Stimulated activated naive B cell treated with anti-CD40 and anti-IgM and Interleukin-4, amounts not matched to agents 10 μg/mL and 1 μg/mL and 100 μg/mL, for 72 hours (primary cell): ENCODE measurements at regions not wholly inside any gene's neighbourhood (a gene's known extent, or its start where the extent isn't known, plus 50 kb on each side); places are given as distances from the start of the nearest gene placed in this dataset.

Experiments used
- ATAC-seq, 2 donors: fragments of 150-1000 bp; cut with Tn5 transposase; replicated peaks; 2 replicates each; pipeline ENCODE4 v1.10.0; 2021; ENCODE audit warnings: moderate library complexity in 1 of 2
- DNase-seq: peaks from one replicate; pipeline ENCODE4 v3.0.0; 2021
- H3K27ac Mint-ChIP-seq: one replicate; pipeline ENCODE4 v1.8.0; 2022; ENCODE audit warnings: mild to moderate bottlenecking, mixed read lengths
- H3K27me3 Mint-ChIP-seq, 2 donors: one replicate each; pipeline ENCODE4 v1.8.0; 2022; ENCODE audit warnings: mixed read lengths in 2 of 2
- H3K36me3 Mint-ChIP-seq, 2 donors: one replicate each; pipeline ENCODE4 v1.8.0; 2022; ENCODE audit warnings: mixed read lengths in 2 of 2, mild to moderate bottlenecking in 1 of 2
- H3K4me1 Mint-ChIP-seq, 2 donors: one replicate each; pipeline ENCODE4 v1.8.0; 2022; ENCODE audit warnings: mixed read lengths in 2 of 2, mild to moderate bottlenecking in 1 of 2
- H3K4me3 Mint-ChIP-seq, 2 donors: one replicate each; pipeline ENCODE4 v1.8.0; 2022; ENCODE audit warnings: mild to moderate bottlenecking in 2 of 2, mixed read lengths in 2 of 2, moderate library complexity in 1 of 2
- H3K9me3 Mint-ChIP-seq, 2 donors: one replicate each; pipeline ENCODE4 v1.8.0; 2022; ENCODE audit warnings: mixed read lengths in 2 of 2, mild to moderate bottlenecking in 1 of 2

DNA sequence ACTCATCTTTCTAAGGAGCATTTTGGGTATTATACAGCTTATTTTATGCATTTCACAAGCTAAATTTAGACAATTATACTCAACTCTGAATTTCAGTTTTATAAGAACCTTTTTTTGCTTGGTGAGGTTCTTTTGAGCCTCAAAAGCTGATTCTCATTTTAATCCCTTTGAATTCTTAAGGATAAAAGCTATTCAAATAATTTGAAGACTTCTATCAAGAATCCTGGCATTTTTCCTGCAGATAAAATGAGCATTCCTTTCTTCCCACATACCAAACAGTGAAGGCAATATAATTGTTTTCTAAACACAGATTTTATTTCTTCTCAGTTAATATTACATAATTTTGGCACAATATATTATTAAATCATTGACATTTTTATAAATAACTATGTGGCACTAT lies 118.4 kb upstream of the GPM6A start:
- DNase-seq (no peak), ATAC-seq (no peak)
- Mint-ChIP-seq H3K27ac (no peak overlapping the region), H3K9me3 (no peaks in the 10 kb centered on the region), H3K27me3 (no peaks in the 10 kb centered on the region), H3K4me1 (no peaks in the 10 kb centered on the region), H3K36me3 (no peaks in the 10 kb centered on the region), H3K4me3 (no peak overlapping the region)

DNA sequence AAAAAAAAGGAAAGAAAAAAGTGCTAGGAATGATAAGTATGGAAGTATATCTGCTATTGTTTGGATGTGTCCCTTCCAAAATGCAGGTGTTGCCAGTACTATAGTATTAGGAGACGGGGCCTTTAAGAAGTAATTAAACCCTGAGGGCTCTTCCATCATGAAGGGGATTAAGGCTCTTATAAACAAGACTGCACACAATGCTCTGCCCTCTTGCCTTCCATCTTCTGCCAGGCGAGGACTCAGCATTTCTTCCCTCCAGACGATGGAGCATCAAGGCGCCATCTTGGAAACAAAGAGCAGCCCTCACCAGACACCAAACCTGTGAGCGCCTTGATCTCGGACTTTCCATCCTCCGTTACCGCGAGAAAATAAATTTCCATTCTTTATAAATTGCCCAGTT lies 120.1 kb upstream of the GPM6A start:
- DNase-seq = no peak
- H3K9me3 Mint-ChIP-seq = no peaks in the 10 kb centered on the region
- H3K27me3 Mint-ChIP-seq = no peaks in the 10 kb centered on the region
- no peak for ATAC-seq
- H3K27ac Mint-ChIP-seq = no peak overlapping the region
- no peaks in the 10 kb centered on the region for H3K36me3 Mint-ChIP-seq
- no peaks in the 10 kb centered on the region for H3K4me1 Mint-ChIP-seq
- H3K4me3 Mint-ChIP-seq = no peak overlapping the region

DNA sequence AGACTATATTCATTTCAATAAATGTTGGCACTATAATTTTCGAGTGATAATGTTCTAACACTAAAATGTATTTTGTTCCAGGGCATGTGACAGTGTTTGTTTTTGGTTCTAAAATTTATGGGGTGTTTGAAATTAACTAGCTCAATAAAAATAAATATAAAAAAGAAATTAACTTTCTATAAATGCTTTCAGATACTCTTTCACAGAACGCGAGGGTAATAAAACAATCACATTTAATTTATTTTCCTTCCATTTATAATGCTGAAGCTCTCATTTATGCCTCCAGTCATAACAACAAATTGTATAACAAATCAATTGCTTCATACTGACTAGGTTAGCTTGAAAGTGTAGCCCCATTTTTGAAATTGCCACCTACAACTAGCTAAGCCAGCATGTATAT lies 122.4 kb upstream of the GPM6A start:
- H3K36me3 Mint-ChIP-seq = no peaks in the 10 kb centered on the region
- DNase-seq = no peak
- H3K4me1 Mint-ChIP-seq = no peaks in the 10 kb centered on the region
- no peak overlapping the region for H3K27ac Mint-ChIP-seq
- H3K27me3 Mint-ChIP-seq = no peaks in the 10 kb centered on the region
- H3K4me3 Mint-ChIP-seq = no peak overlapping the region
- no peaks in the 10 kb centered on the region for H3K9me3 Mint-ChIP-seq
- ATAC-seq = no peak

DNA sequence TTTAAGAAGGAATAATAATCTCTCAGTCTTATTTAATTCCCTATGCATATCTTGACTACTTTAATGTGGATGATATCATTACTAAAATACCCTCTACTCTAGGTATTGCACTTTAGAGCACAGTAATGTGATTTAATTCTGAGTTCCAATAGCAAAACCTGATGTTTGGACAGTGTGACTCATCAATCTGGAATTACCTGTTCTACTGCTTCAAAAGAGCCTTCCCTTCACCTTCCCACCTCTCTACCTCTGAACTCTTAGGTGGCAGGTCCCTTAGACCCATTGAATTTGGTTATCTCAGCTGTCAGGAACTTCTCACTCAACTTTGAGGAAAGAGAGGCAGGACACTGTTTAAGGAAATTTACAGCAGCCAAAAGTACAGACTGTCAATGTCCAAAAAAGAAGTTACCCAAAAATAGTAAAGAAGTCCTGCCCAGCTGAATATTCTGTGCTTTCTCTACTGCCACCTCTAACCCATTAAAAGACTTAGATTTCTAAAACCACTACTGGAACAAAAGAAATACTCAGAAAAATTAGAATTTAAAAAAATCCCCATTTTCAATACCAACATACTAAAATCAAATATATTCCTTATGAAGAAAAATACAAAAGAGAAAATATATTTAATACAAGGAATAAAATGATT lies 123.1 kb upstream of the GPM6A start:
- Mint-ChIP-seq H3K36me3 (no peaks in the 10 kb centered on the region), H3K27ac (no peak overlapping the region), H3K27me3 (no peaks in the 10 kb centered on the region), H3K9me3 (no peaks in the 10 kb centered on the region), H3K4me3 (no peak overlapping the region), H3K4me1 (no peaks in the 10 kb centered on the region)
- DNase-seq (no peak), ATAC-seq (no peak)

DNA sequence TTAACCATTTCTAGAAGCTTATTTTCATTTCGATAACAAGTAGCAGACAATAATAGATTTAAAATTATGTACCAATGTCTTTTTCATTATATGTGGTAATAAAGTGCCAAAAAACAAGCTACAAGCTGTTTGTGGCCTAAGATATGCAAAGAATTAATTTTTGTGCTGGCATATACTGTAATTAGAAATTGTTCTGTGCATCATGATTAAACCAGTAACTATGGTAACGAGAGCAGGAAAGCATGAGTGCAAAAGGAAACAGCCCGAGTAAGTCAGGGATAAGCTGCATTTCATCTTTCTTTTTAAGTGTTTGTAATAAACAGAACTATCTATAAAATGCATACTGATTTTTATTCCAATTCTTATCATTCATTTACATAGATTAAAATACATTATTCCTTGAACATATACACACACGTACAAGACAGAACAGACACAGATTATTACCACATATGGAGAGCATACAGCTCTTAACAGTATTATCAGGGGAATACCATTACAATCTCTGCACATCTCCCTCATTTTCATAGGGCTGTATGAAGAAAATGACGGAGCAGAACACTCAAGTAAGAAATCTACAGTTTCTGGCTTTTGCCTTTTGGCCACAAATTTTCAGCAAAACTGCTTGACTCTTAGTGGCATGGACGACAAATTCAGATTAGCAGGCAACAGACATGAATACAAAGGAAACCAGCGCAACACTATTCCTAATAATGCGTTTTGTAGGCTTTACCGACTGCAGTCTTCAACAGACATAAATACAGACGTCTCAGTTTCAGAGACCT lies 121.3 kb upstream of the WDR17 start:
- no peaks in the 10 kb centered on the region for H3K36me3 Mint-ChIP-seq
- DNase-seq = no peak
- peaks cover 0 to 4% of the 10 kb centered on the region in 2 donors for H3K27me3 Mint-ChIP-seq
- H3K4me3 Mint-ChIP-seq = no peak overlapping the region
- no peaks in the 10 kb centered on the region for H3K9me3 Mint-ChIP-seq
- peaks cover 5% of the 10 kb centered on the region in 2 donors for H3K4me1 Mint-ChIP-seq
- H3K27ac Mint-ChIP-seq = no peak overlapping the region
- no peak for ATAC-seq

DNA sequence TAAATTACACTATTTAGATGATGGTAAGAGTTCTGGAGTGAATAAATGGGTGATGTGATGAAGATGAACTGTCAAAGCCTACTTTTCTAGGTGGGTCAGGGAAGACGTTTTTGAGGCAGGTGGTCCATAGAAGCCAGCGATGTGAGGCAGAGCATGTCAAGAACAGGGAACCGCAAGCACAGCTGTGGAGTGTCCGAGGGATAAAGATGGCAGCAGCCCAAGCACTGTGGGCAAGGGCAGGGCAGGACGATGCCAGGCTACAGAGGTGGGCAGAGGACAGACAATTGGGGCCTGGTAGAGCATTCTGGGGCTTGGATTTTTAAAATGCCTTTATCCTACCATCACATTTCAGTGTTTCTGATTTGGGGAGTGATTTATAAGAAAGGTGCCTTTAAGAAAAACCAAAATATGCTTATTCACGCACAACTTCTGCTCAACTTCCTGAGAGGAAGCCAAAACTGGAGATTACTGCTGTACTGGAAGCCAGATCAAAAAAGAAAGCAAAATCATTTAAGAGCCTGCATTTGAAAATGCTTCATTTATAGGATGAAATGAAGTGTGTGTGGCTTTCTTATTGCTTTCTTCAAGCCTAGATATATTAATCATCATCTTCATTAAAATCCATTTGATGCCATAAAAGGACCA lies 119.0 kb upstream of the WDR17 start:
- no peaks in the 10 kb centered on the region for H3K9me3 Mint-ChIP-seq
- H3K27me3 Mint-ChIP-seq = peaks cover 0 to 4% of the 10 kb centered on the region in 2 donors
- no peak for ATAC-seq
- peak overlapping the region in 1 of 2 donors; percentile 34 for H3K4me3 Mint-ChIP-seq
- no peaks in the 10 kb centered on the region for H3K36me3 Mint-ChIP-seq
- DNase-seq = no peak
- H3K4me1 Mint-ChIP-seq = peaks cover 5% of the 10 kb centered on the region in 2 donors
- no peak overlapping the region for H3K27ac Mint-ChIP-seq

DNA sequence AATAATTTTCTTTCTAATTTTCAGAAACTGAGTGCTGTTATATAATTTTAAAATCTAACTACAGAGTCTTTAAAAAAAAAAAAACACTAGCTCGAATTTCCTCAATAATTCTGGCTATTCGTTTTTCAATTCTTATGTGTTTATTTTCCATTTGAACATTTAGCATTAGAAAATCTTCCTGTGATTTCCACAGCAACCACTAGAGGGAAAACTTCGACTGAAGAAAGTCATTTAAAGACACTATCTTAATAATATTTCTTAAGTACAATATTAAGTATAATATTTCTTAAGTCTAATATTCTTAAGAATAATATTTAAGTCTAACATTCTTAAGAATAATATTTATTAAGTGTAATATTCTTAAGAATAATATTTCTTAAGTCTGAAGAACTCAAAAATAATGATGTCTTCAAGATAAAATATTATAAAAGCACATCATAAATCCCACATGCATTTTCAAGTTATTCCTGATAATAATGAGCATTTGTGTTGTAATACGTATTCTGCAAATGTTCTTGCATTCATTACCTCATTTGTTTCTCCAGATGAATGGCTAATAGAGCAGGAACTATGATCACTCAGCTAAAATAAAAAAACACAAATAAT lies 118.4 kb upstream of the WDR17 start:
- Mint-ChIP-seq H3K4me1 (peaks cover 5% of the 10 kb centered on the region in 2 donors), H3K36me3 (no peaks in the 10 kb centered on the region), H3K27ac (no peak overlapping the region), H3K27me3 (peaks cover 0 to 4% of the 10 kb centered on the region in 2 donors), H3K9me3 (no peaks in the 10 kb centered on the region), H3K4me3 (no peak overlapping the region)
- ATAC-seq = no peak
- no peak for DNase-seq

DNA sequence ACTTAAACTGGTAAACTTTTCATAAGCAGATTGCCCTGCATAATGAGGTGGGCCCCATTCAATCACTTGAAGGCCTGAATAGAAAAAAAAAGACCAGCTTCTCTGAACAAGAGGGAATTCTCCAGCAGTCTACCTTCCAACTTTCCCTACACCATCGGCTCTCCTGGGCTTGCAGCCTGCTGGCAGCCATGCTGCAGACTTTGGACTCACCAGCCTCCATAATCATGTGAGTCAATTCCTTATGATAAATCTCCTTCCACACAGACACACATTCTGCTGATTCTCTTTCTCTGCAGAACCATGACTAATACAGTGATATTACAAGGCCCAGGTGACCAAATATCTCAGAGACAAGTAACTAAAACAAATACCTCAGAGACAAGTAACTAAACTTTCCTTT lies 113.8 kb upstream of the WDR17 start:
- Mint-ChIP-seq H3K36me3 (no peaks in the 10 kb centered on the region), H3K9me3 (no peaks in the 10 kb centered on the region), H3K4me3 (no peak overlapping the region), H3K4me1 (peaks cover 0 to 6% of the 10 kb centered on the region in 2 donors), H3K27me3 (no peaks in the 10 kb centered on the region), H3K27ac (no peak overlapping the region)
- ATAC-seq (no peak), DNase-seq (no peak)

DNA sequence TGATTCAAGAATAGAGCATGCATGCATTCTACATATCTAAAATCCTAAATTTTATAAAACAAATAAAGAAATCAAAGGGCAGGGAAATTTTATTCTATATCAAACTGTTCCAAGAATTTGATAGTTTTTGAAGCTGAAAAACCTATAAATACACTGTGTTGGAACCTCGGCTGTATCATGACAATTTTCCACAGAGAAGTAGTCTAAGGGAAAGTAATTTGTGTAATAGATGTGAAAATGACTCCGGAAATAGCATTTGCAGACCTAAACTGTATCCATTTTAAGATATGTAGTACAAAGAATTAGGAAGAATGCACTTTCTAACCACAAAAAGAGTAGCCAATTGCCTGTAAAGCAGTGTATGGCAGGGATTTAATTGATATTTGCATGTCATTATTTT lies 112.5 kb upstream of the WDR17 start:
- Mint-ChIP-seq H3K27me3 (no peaks in the 10 kb centered on the region), H3K27ac (no peak overlapping the region), H3K4me3 (no peak overlapping the region), H3K36me3 (no peaks in the 10 kb centered on the region), H3K9me3 (no peaks in the 10 kb centered on the region), H3K4me1 (peaks cover 0 to 6% of the 10 kb centered on the region in 2 donors)
- ATAC-seq (no peak), DNase-seq (no peak)

DNA sequence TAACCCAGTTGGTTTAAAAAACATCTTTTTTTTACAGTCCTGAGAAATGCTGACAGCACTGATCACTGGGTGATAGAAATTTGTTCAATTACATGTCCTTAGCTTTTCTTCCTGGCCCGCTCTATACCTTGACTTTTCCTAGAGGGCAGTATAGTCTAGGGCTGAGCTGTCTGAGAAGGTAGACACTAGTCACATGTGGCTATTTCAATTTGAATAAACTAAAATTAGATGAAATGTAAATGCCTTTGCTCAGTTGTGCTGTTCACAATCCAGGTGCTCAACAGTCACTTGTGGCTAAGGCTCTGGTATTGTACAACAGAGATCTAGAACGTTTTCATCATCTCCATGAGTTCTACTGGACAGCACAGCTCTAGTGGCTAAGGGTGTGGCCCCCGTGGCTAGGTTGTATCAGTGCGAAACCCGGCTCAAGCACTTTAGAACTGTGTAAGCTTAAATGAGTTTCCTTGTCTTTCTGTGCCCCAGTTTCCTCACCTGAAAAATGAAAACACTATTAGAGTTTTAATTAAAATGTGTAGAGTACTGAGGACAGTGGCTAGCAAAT lies 111.6 kb upstream of the WDR17 start:
- no peaks in the 10 kb centered on the region for H3K36me3 Mint-ChIP-seq
- no peaks in the 10 kb centered on the region for H3K9me3 Mint-ChIP-seq
- H3K27ac Mint-ChIP-seq = no peak overlapping the region
- peaks cover 0 to 6% of the 10 kb centered on the region in 2 donors for H3K4me1 Mint-ChIP-seq
- H3K27me3 Mint-ChIP-seq = no peaks in the 10 kb centered on the region
- ATAC-seq (peak; percentile 86 to 94), DNase-seq (peak; percentile 11)
- H3K4me3 Mint-ChIP-seq = no peak overlapping the region

DNA sequence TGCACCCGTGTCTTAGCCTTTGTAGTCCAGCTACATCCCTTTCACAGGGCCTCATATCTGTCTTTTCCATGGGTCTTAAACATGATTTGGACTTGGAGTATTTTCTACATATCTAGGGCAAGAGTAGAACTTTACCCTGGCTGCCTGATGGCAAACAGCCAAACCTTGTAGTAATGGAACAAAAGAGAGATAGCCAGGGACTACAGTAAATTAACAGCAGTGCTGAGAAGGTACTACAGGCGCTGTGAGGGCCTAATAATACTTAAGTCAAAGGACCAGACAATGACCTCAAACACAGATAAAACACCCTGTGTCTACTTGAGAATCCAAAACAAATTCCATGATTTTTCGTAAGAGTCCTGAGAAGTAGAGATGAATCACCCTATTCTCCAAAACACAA lies 111.0 kb upstream of the WDR17 start:
- no peak overlapping the region for H3K4me3 Mint-ChIP-seq
- H3K27me3 Mint-ChIP-seq = no peaks in the 10 kb centered on the region
- peaks cover 2 to 6% of the 10 kb centered on the region in 2 donors for H3K4me1 Mint-ChIP-seq
- ATAC-seq = no peak
- no peak overlapping the region for H3K27ac Mint-ChIP-seq
- H3K9me3 Mint-ChIP-seq = no peaks in the 10 kb centered on the region
- no peaks in the 10 kb centered on the region for H3K36me3 Mint-ChIP-seq
- DNase-seq = no peak

DNA sequence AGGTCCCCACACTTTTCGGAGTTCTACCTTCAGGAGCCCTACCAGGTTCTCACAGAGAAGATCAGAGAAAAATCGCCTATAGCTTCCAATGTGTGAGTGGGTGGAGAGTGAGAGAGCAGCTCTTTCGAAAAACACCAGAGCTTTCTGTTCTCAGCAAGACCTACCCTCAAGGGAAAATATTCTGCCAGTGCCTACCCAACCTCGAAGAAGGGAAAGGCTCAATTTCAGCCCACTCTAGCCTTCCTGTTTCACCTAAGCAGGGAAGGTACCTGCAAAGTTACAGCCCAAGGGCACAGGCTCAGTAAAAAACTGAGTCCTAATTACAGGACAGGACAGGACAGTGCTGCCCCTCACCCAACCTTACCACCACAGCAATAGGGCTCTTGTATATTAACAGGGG lies 104.0 kb upstream of the WDR17 start:
- Mint-ChIP-seq H3K4me1 (peaks cover 12 to 16% of the 10 kb centered on the region in 2 donors), H3K9me3 (no peaks in the 10 kb centered on the region), H3K27me3 (peaks cover 7 to 13% of the 10 kb centered on the region in 2 donors), H3K36me3 (no peaks in the 10 kb centered on the region), H3K4me3 (no peak overlapping the region), H3K27ac (no peak overlapping the region)
- DNase-seq (peak; percentile 33), ATAC-seq (peak; percentile 92 to 95)

DNA sequence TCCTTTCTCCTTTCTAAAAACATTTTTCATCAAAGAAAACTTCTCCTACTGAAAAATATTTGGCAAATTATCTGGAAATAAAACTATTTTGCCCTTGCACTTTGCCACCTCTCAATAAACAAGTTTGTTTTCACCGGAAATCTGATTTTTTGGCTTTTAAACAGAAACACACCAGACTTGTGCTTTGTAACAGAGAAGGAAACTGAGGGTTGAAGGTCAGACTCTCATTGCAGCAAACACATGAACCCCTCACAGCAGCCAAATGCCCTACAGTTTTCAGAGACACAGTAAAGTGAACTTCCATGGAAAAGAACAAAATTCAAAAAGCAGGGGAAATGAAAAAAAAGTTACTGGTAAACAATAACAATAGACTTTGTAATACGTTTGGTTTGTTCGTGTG lies 95.6 kb upstream of the WDR17 start:
- no peak overlapping the region for H3K4me3 Mint-ChIP-seq
- H3K36me3 Mint-ChIP-seq = peaks cover 0 to 4% of the 10 kb centered on the region in 2 donors
- no peak for DNase-seq
- peaks cover 3 to 5% of the 10 kb centered on the region in 2 donors for H3K9me3 Mint-ChIP-seq
- no peaks in the 10 kb centered on the region for H3K4me1 Mint-ChIP-seq
- H3K27ac Mint-ChIP-seq = no peak overlapping the region
- no peak for ATAC-seq
- H3K27me3 Mint-ChIP-seq = peaks cover 9 to 12% of the 10 kb centered on the region in 2 donors

DNA sequence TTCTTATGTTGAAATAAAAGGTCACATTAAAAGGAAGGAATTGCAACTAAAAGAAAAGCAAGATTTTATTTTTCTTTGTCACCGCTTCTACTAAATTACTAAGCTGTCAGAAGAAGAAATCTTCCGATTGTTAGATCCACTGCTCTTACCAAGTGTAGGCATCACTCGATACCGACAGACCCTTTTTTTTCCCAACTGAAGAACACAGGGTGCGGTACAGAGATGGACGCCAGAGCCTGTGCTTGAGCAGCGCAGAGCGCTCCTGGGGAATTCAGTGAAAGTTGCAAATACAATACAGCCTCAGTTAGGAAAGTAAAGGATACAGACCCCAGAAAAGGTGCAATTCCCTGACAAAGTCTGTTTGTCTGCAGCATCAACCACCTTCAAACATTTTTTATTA lies 94.9 kb upstream of the WDR17 start:
- Mint-ChIP-seq H3K27me3 (peaks cover 4 to 12% of the 10 kb centered on the region in 2 donors), H3K36me3 (peaks cover 0 to 4% of the 10 kb centered on the region in 2 donors), H3K4me1 (no peaks in the 10 kb centered on the region), H3K27ac (no peak overlapping the region), H3K9me3 (peaks cover 3 to 5% of the 10 kb centered on the region in 2 donors), H3K4me3 (peak overlapping the region in 1 of 2 donors; percentile 39)
- ATAC-seq = no peak
- DNase-seq = no peak
